Spleen (tissue), 7 donors: ENCODE measurements at regions not wholly inside any gene's neighbourhood (a gene's known extent, or its start where the extent isn't known, plus 50 kb on each side); places are given as distances from the start of the nearest gene placed in this dataset.

Experiments
- CTCF ChIP-seq, 11 experiments: fragments of 200-600 bp in 7 of 11; fragments of 450-650 bp in 4 of 11; sonication (generic) in 4 of 11; IDR thresholded peaks in 8 of 11; conservative IDR thresholded peaks in 3 of 11; 1 replicate in 7 of 11; 2 replicates in 4 of 11; pipeline versions ENCODE4 v1.4.0 to v1.8.0; 2016 to 2021; ENCODE audit warnings: antibody characterized with exemption in 11 of 11, inconsistent platforms in 4 of 11, mild to moderate bottlenecking in 1 of 11
- POLR2A ChIP-seq, 3 donors: fragments of 450-650 bp; IDR thresholded peaks; one replicate each; pipeline ENCODE4 v1.5.1; 2017; ENCODE audit warnings: antibody characterized with exemption in 3 of 3, mild to moderate bottlenecking in 1 of 3
- POLR2AphosphoS5 ChIP-seq, 3 donors: sonication (generic); formaldehyde crosslinking; IDR thresholded peaks; one replicate each; pipeline ENCODE4 v1.5.1; 2017; ENCODE audit warnings: antibody characterized with exemption in 3 of 3
- donor health status: DM: no; HTN: no; CAD: no; lungs with moderate emphysema.
- donor health status: DM: no; HTN: no; CAD: no.
- donor health status: DM: no; HTN: no; CAD: no.

- TF ChIP-seq CTCF (IDR thresholded peaks at IDR 0.05 in 8 of 11, conservative IDR thresholded peaks at IDR 0.05 in 3 of 11): no peak
- no peak for TF ChIP-seq POLR2AphosphoS5 (IDR thresholded peaks at IDR 0.05)
- no peak for TF ChIP-seq POLR2A (IDR thresholded peaks at IDR 0.05)
Measured at GRCh38 chr9:13993632-13994185, 320.2 kb downstream of the NFIB start.
